NB4 (cell line): ENCODE measurements at regions not wholly inside any gene's neighbourhood (a gene's known extent, or its start where the extent isn't known, plus 50 kb on each side); places are given as distances from the start of the nearest gene placed in this dataset.

Experiments
- CTCF ChIP-seq: IDR thresholded peaks from one replicate; pipeline ENCODE4 v1.5.1; 2012; ENCODE audit warnings: low read depth, low read length
- MYC ChIP-seq: IDR thresholded peaks from 2 replicates; pipeline ENCODE4 v1.6.1; 2011; ENCODE audit warnings: low read depth, low read length
- POLR2A ChIP-seq: IDR thresholded peaks from 2 replicates; pipeline ENCODE4 v1.6.1; 2011; ENCODE audit warnings: mild to moderate bottlenecking; ENCODE audit not compliant: insufficient read length; ENCODE audit errors: extremely low read depth
- TF ChIP-seq, protein P1 (sequence below): IDR thresholded peaks from 2 replicates; pipeline ENCODE4 v1.6.1; 2011; ENCODE audit warnings: low read depth, low read length

- TF ChIP-seq CTCF: no peak
- TF ChIP-seq POLR2A: no peak
- no peak for TF ChIP-seq MYC
- TF ChIP-seq, protein P1, sequence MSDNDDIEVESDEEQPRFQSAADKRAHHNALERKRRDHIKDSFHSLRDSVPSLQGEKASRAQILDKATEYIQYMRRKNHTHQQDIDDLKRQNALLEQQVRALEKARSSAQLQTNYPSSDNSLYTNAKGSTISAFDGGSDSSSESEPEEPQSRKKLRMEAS: no peak
Observed at GRCh38 chr3:139258276-139258675, 85.5 kb upstream of the MRPS22 start.
